A673 (cell line): ENCODE measurements at regions not wholly inside any gene's neighbourhood (a gene's known extent, or its start where the extent isn't known, plus 50 kb on each side); places are given as distances from the start of the nearest gene placed in this dataset.

Experiments used
- BruUV-seq: library from RNA; stranded (reverse); fragments of 400-500 nt; replicated peaks from 2 replicates; lab custom pipeline; 2021; lab: Mats Ljungman, UMichigan
- CTCF ChIA-PET: fragments of 300-600 bp; sonication (Branson Sonifier 250); formaldehyde crosslinking; loops from one replicate; lab custom pipeline; 2022; ENCODE audit warnings: antibody characterized with exemption; lab: Charles Lee
- POLR2A ChIA-PET: fragments of 300-600 bp; sonication (Branson Sonifier 250); formaldehyde crosslinking; loops from one replicate; lab custom pipeline; 2022; ENCODE audit warnings: antibody characterized with exemption; ENCODE audit not compliant: low non-redundant PET; lab: Charles Lee
- DNase-seq: peaks from one replicate; pipeline ENCODE4 v3.0.0-alpha.2; 2015; ENCODE audit warnings: low spot score
- H3K27ac ChIP-seq: fragments of 200-600 bp; sonication (generic); 2 replicates; pipeline ENCODE4 v1.5.1; 2016; ENCODE audit warnings: mixed run types, low read depth, mild to moderate bottlenecking, mixed read lengths, antibody characterized with exemption, low read length; ENCODE audit not compliant: poor library complexity, severe bottlenecking
- H3K27me3 ChIP-seq: fragments of 200-600 bp; sonication (generic); replicated peaks from 2 replicates; pipeline ENCODE4 v1.6.1; 2017; ENCODE audit warnings: mixed run types, low read depth, mild to moderate bottlenecking, mixed read lengths, antibody characterized with exemption, low read length; ENCODE audit not compliant: insufficient read depth, poor library complexity
- H3K36me3 ChIP-seq: fragments of 200-600 bp; sonication (generic); 2 replicates; pipeline ENCODE4 v1.6.1; 2016; ENCODE audit warnings: mixed run types, mild to moderate bottlenecking, mixed read lengths, antibody characterized with exemption, low read length; ENCODE audit not compliant: insufficient read depth, poor library complexity, severe bottlenecking
- H3K4me1 ChIP-seq: fragments of 200-600 bp; sonication (generic); 2 replicates; pipeline ENCODE4 v1.6.1; 2017; ENCODE audit warnings: mixed run types, mild to moderate bottlenecking, mixed read lengths, antibody characterized with exemption, low read length; ENCODE audit not compliant: insufficient read depth, poor library complexity, severe bottlenecking
- H3K4me3 ChIP-seq: fragments of 200-600 bp; sonication (generic); 2 replicates; pipeline ENCODE4 v1.5.1; 2016; ENCODE audit warnings: low read depth, mixed run types, mild to moderate bottlenecking, mixed read lengths, low read length; ENCODE audit not compliant: poor library complexity, severe bottlenecking
- H3K9me3 ChIP-seq: fragments of 200-600 bp; sonication (generic); 2 replicates; pipeline ENCODE4 v1.6.1; 2016; ENCODE audit warnings: mixed run types, low read depth, mild to moderate bottlenecking, mixed read lengths, antibody characterized with exemption, low read length; ENCODE audit not compliant: poor library complexity, severe bottlenecking
- EZH2 ChIP-seq: fragments of 200-600 bp; sonication (generic); IDR thresholded peaks from 2 replicates; pipeline ENCODE4 v1.6.1; 2017; ENCODE audit warnings: borderline replicate concordance, low read depth, mild to moderate bottlenecking, mixed read lengths, antibody characterized with exemption, low read length; ENCODE audit not compliant: poor library complexity, severe bottlenecking
- intact Hi-C: fragments of 100-400 bp; cut with micrococcal nuclease; formaldehyde crosslinking; loops from one replicate; pipeline ENCODE4 v1.10.0; 2022; ENCODE audit not compliant: unreplicated experiment
- TF ChIP-seq, protein P1 (sequence below): fragments of 300-800, 200-600 bp; sonication (generic); conservative IDR thresholded peaks from 2 replicates; pipeline ENCODE4 v1.5.1; 2017; ENCODE audit warnings: low read depth, mild to moderate bottlenecking, antibody characterized with exemption, low read length, moderate library complexity, mixed read lengths

GRCh38 chr11:104692751-104693150, 205.5 kb downstream of the CASP12 start:
- ChIA-PET POLR2A (no interaction called here), CTCF (no interaction called here)
- no peak for DNase-seq
- Histone ChIP-seq H3K27me3 (no peaks in the 10 kb centered on the region), H3K4me3 (no peak overlapping the region), H3K27ac (no peak overlapping the region), H3K9me3 (no peaks in the 10 kb centered on the region), H3K36me3 (no peaks in the 10 kb centered on the region), H3K4me1 (no peaks in the 10 kb centered on the region)
- intact Hi-C loops: no loop called here
- TF ChIP-seq, protein P1, sequence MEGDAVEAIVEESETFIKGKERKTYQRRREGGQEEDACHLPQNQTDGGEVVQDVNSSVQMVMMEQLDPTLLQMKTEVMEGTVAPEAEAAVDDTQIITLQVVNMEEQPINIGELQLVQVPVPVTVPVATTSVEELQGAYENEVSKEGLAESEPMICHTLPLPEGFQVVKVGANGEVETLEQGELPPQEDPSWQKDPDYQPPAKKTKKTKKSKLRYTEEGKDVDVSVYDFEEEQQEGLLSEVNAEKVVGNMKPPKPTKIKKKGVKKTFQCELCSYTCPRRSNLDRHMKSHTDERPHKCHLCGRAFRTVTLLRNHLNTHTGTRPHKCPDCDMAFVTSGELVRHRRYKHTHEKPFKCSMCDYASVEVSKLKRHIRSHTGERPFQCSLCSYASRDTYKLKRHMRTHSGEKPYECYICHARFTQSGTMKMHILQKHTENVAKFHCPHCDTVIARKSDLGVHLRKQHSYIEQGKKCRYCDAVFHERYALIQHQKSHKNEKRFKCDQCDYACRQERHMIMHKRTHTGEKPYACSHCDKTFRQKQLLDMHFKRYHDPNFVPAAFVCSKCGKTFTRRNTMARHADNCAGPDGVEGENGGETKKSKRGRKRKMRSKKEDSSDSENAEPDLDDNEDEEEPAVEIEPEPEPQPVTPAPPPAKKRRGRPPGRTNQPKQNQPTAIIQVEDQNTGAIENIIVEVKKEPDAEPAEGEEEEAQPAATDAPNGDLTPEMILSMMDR: no peak
- TF ChIP-seq EZH2: no peak
- BruUV-seq: no TSS peak

GRCh38 chr11:104691129-104691528, 207.1 kb downstream of the CASP12 start:
- H3K27ac ChIP-seq: no peak overlapping the region
- CTCF ChIA-PET: no interaction called here
- TF ChIP-seq, protein P1: no peak
- TF ChIP-seq EZH2: no peak
- H3K36me3 ChIP-seq: no peaks in the 10 kb centered on the region
- H3K4me3 ChIP-seq: no peak overlapping the region
- no peaks in the 10 kb centered on the region for H3K9me3 ChIP-seq
- no peaks in the 10 kb centered on the region for H3K4me1 ChIP-seq
- intact Hi-C loops: no loop called here
- H3K27me3 ChIP-seq: no peaks in the 10 kb centered on the region
- no TSS peak for BruUV-seq
- POLR2A ChIA-PET: no interaction called here
- DNase-seq: no peak

- POLR2A ChIA-PET: no interaction called here
- no peak for DNase-seq
These were observed 208.0 kb downstream of the CASP12 start for GRCh38 chr11:104690241-104690640.

More at GRCh38 chr11:104690241-104690640, 208.0 kb downstream of the CASP12 start:
- no peaks in the 10 kb centered on the region for H3K4me1 ChIP-seq
- BruUV-seq: no TSS peak
- no peak overlapping the region for H3K27ac ChIP-seq
- H3K9me3 ChIP-seq: no peaks in the 10 kb centered on the region
- no peak overlapping the region for H3K4me3 ChIP-seq
- TF ChIP-seq EZH2: no peak
- TF ChIP-seq, protein P1: no peak
- H3K27me3 ChIP-seq: no peaks in the 10 kb centered on the region
- H3K36me3 ChIP-seq: no peaks in the 10 kb centered on the region
- intact Hi-C loops: no loop called here
- CTCF ChIA-PET: no interaction called here
